Hepatocyte (in vitro differentiated cells): ENCODE measurements at regions not wholly inside any gene's neighbourhood (a gene's known extent, or its start where the extent isn't known, plus 50 kb on each side); places are given as distances from the start of the nearest gene placed in this dataset.

Source experiments
- CTCF ChIP-seq: fragments of 200-600 bp; sonication (generic); IDR thresholded peaks from 2 replicates; pipeline ENCODE4 v1.5.1; 2016; ENCODE audit warnings: antibody characterized with exemption, mild to moderate bottlenecking; ENCODE audit not compliant: poor library complexity
- EZH2 ChIP-seq: fragments of 200-600 bp; sonication (generic); IDR thresholded peaks from 2 replicates; pipeline ENCODE4 v1.6.1; 2016; ENCODE audit warnings: antibody characterized with exemption, mild to moderate bottlenecking, borderline replicate concordance
- EZH2phosphoT487 ChIP-seq: fragments of 200-600 bp; sonication (generic); IDR thresholded peaks from one replicate; pipeline ENCODE4 v1.6.1; 2018; ENCODE audit warnings: antibody characterized with exemption, mild to moderate bottlenecking, low read depth, moderate library complexity; ENCODE audit not compliant: unreplicated experiment, severe bottlenecking

- TF ChIP-seq CTCF (no peak), EZH2 (no peak), EZH2phosphoT487 (no peak)
Measured at GRCh38 chr11:38491986-38492385, 1894.0 kb upstream of the RAG2 start.
